PC-3 (cell line): ENCODE measurements at regions not wholly inside any gene's neighbourhood (a gene's known extent, or its start where the extent isn't known, plus 50 kb on each side); places are given as distances from the start of the nearest gene placed in this dataset.

Experiments used
- ATAC-seq: fragments of 200-7000 bp; cut with Tn5 transposase; 2 replicates; pipeline ENCODE4 v1.9.1; 2020; ENCODE audit warnings: mild to moderate bottlenecking, moderate library complexity
- BruUV-seq: library from RNA; stranded (reverse); fragments of 400-500 nt; replicated peaks from 2 replicates; lab custom pipeline; 2021; lab: Mats Ljungman, UMichigan
- CTCF ChIA-PET: fragments of 300-600 bp; sonication (Branson Sonifier 250); formaldehyde crosslinking; loops from one replicate; lab custom pipeline; 2022; ENCODE audit warnings: antibody characterized with exemption; lab: Charles Lee
- POLR2A ChIA-PET: fragments of 300-600 bp; sonication (Branson Sonifier 250); formaldehyde crosslinking; loops from one replicate; lab custom pipeline; 2022; ENCODE audit warnings: antibody characterized with exemption; ENCODE audit not compliant: unreplicated experiment; lab: Charles Lee
- DNase-seq: peaks from one replicate; pipeline ENCODE4 v3.0.0-alpha.2; 2015
- H2AFZ ChIP-seq: fragments of 300-600 bp; sonication (generic); 2 replicates; pipeline ENCODE4 v1.6.0; 2016; ENCODE audit warnings: antibody characterized with exemption, low read length
- H3F3A ChIP-seq: fragments of 300-600 bp; sonication (generic); one replicate; pipeline ENCODE4 v1.6.0; 2017; ENCODE audit warnings: antibody characterized with exemption, low read length, control low read depth, mild to moderate bottlenecking; ENCODE audit not compliant: unreplicated experiment
- H3K27ac ChIP-seq: fragments of 300-600 bp; sonication (generic); 2 replicates; pipeline ENCODE4 v1.5.1; 2016; ENCODE audit warnings: mild to moderate bottlenecking, low read length
- H3K27me3 ChIP-seq: fragments of 300-600 bp; sonication (generic); 2 replicates; pipeline ENCODE4 v1.6.1; 2016; ENCODE audit warnings: low read length, mixed read lengths
- H3K36me3 ChIP-seq: fragments of 300-600 bp; sonication (generic); 2 replicates; pipeline ENCODE4 v1.6.1; 2016; ENCODE audit warnings: low read depth, mixed run types, low read length, mixed read lengths
- H3K4me1 ChIP-seq: fragments of 300-600 bp; sonication (generic); 2 replicates; pipeline ENCODE4 v1.5.1; 2016; ENCODE audit warnings: low read length; ENCODE audit not compliant: insufficient read depth
- H3K4me2 ChIP-seq: fragments of 300-600 bp; sonication (generic); 2 replicates; pipeline ENCODE4 v1.6.0; 2016; ENCODE audit warnings: low read length
- H3K4me3 ChIP-seq: fragments of 300-600 bp; sonication (generic); 2 replicates; pipeline ENCODE4 v1.5.1; 2016; ENCODE audit warnings: mild to moderate bottlenecking, low read length, mixed read lengths
- H3K79me2 ChIP-seq: fragments of 300-600 bp; sonication (generic); 2 replicates; pipeline ENCODE4 v1.6.1; 2017; ENCODE audit warnings: low read length, mixed read lengths
- H3K9ac ChIP-seq: fragments of 300-600 bp; sonication (generic); 2 replicates; pipeline ENCODE4 v1.6.0; 2016; ENCODE audit warnings: mild to moderate bottlenecking, low read length
- H3K9me2 ChIP-seq: fragments of 300-600 bp; sonication (generic); replicated peaks from 2 replicates; pipeline ENCODE4 v1.6.1; 2016; ENCODE audit warnings: mixed run types, low read length, mixed read lengths
- H3K9me3 ChIP-seq: fragments of 300-600 bp; sonication (generic); 2 replicates; pipeline ENCODE4 v1.6.1; 2016; ENCODE audit warnings: low read length, mixed read lengths
- H4K20me1 ChIP-seq: fragments of 300-600 bp; sonication (generic); 2 replicates; pipeline ENCODE4 v1.6.1; 2016; ENCODE audit warnings: low read length, mixed read lengths
- CTCF ChIP-seq: fragments of 300-600 bp; sonication (generic); conservative IDR thresholded peaks from 2 replicates; pipeline ENCODE4 v1.5.1; 2017; ENCODE audit warnings: antibody characterized with exemption, low read depth, mild to moderate bottlenecking, low read length
- EZH2 ChIP-seq: fragments of 300-600 bp; sonication (generic); IDR thresholded peaks from one replicate; pipeline ENCODE4 v1.6.1; 2017; ENCODE audit warnings: antibody characterized with exemption, mild to moderate bottlenecking, low read length; ENCODE audit not compliant: unreplicated experiment
- EZH2phosphoT487 ChIP-seq: fragments of 300-600 bp; sonication (generic); IDR thresholded peaks from 2 replicates; pipeline ENCODE4 v1.6.1; 2018; ENCODE audit warnings: mild to moderate bottlenecking, antibody characterized with exemption, low read length, borderline replicate concordance
- intact Hi-C: fragments of 100-400 bp; cut with micrococcal nuclease; formaldehyde crosslinking; loops from 2 replicates; pipeline ENCODE4 v1.9.0; 2023

- CTCF ChIA-PET, result no interaction called here
- ATAC-seq, result no peak
- BruUV-seq, result no TSS peak
Measured at GRCh38 chr13:30121244-30121643, 186.1 kb downstream of the KATNAL1 start.

GRCh38 chr13:30120133-30120822 is 187.1 kb downstream of the KATNAL1 start:
- H3K4me1 ChIP-seq, result peaks cover 16% of the 10 kb centered on the region
- H3K9ac ChIP-seq, result no peak overlapping the region
- H3K36me3 ChIP-seq, result no peaks in the 10 kb centered on the region
- H3F3A ChIP-seq, result no peaks in the 10 kb centered on the region
- no peaks in the 10 kb centered on the region for H3K9me3 ChIP-seq
- H3K4me2 ChIP-seq, result peak overlapping the region; percentile 73
- H3K9me2 ChIP-seq, result no peaks in the 10 kb centered on the region
- ATAC-seq (no peak), DNase-seq (no peak)
- H2AFZ ChIP-seq, result peak overlapping the region; percentile 66; the same call in 1 of the 2 replicates
- H3K79me2 ChIP-seq, result no peaks in the 10 kb centered on the region
- TF ChIP-seq EZH2, result no peak
- no peak for TF ChIP-seq CTCF
- TF ChIP-seq EZH2phosphoT487, result no peak
- no TSS peak for BruUV-seq
- peak overlapping the region; percentile 49; the same call in 1 of the 2 replicates for H3K4me3 ChIP-seq
- ChIA-PET POLR2A (no interaction called here), CTCF (no interaction called here)
- H3K27ac ChIP-seq, result peak overlapping the region; percentile 47
- intact Hi-C loops, result no loop called here
- H3K27me3 ChIP-seq, result no peaks in the 10 kb centered on the region
- no peaks in the 10 kb centered on the region for H4K20me1 ChIP-seq

More at GRCh38 chr13:30121244-30121643, 186.1 kb downstream of the KATNAL1 start:
- H3K4me1 ChIP-seq, result peaks cover 25% of the 10 kb centered on the region
- H3F3A ChIP-seq, result peaks cover 4% of the 10 kb centered on the region
- no peak overlapping the region for H3K27ac ChIP-seq
- no peaks in the 10 kb centered on the region for H3K79me2 ChIP-seq
- no peaks in the 10 kb centered on the region for H3K27me3 ChIP-seq
- no peak overlapping the region for H3K4me3 ChIP-seq
- POLR2A ChIA-PET, result no interaction called here
- H2AFZ ChIP-seq, result no peak overlapping the region
- no peak for TF ChIP-seq EZH2phosphoT487
- H3K9me2 ChIP-seq, result no peaks in the 10 kb centered on the region
- intact Hi-C loops, result no loop called here
- no peak overlapping the region for H3K4me2 ChIP-seq
- no peak overlapping the region for H3K9ac ChIP-seq
- no peak for DNase-seq
- H4K20me1 ChIP-seq, result no peaks in the 10 kb centered on the region
- no peaks in the 10 kb centered on the region for H3K9me3 ChIP-seq
- H3K36me3 ChIP-seq, result no peaks in the 10 kb centered on the region

- H3F3A ChIP-seq, result no peaks in the 10 kb centered on the region
- H4K20me1 ChIP-seq, result no peaks in the 10 kb centered on the region
- ATAC-seq (peak; percentile 71), DNase-seq (peak; percentile 82)
- H3K4me2 ChIP-seq, result peak overlapping the region; percentile 73
- H3K27me3 ChIP-seq, result no peaks in the 10 kb centered on the region
- no peaks in the 10 kb centered on the region for H3K36me3 ChIP-seq
- peaks cover 14% of the 10 kb centered on the region for H3K4me1 ChIP-seq
- peak overlapping the region; percentile 47 for H3K27ac ChIP-seq
- ChIA-PET POLR2A (no interaction called here), CTCF (no interaction called here)
- BruUV-seq, result no TSS peak
- H3K79me2 ChIP-seq, result no peaks in the 10 kb centered on the region
- no peaks in the 10 kb centered on the region for H3K9me3 ChIP-seq
- H3K9me2 ChIP-seq, result no peaks in the 10 kb centered on the region
- H2AFZ ChIP-seq, result peak overlapping the region; percentile 66
- no peak for TF ChIP-seq EZH2
- H3K9ac ChIP-seq, result peak overlapping the region; percentile 6; the same call in 1 of the 2 replicates
- peak overlapping the region; percentile 49; the same call in 1 of the 2 replicates for H3K4me3 ChIP-seq
- intact Hi-C loops, result loop anchor here (5.0 kb wide), 1 partner anchor 362 kb away; no protein-coding TSS in a partner anchor
Measured at GRCh38 chr13:30119476-30119875, 187.9 kb downstream of the KATNAL1 start.
